CD4-positive, CD25-positive, alpha-beta regulatory T cell (primary cell): ENCODE measurements at regions not wholly inside any gene's neighbourhood (a gene's known extent, or its start where the extent isn't known, plus 50 kb on each side); places are given as distances from the start of the nearest gene placed in this dataset.

Experiments used
- ATAC-seq, 2 donors: fragments of 150-1000 bp; cut with Tn5 transposase; one replicate each; pipeline ENCODE4 v1.10.0; 2021; ENCODE audit warnings: low read depth in 2 of 2, moderate number of reproducible peaks in 2 of 2, moderate library complexity in 1 of 2
- DNase-seq, 3 donors: peaks; one replicate each; pipeline versions ENCODE4 v3.0.0 to v3.0.0-alpha.2; 2012 to 2022; ENCODE audit warnings: mixed read lengths in 1 of 3
- H3K27ac ChIP-seq: one replicate; pipeline ENCODE4 v1.7.0; 2013; ENCODE audit warnings: mild to moderate bottlenecking, low read length; ENCODE audit not compliant: insufficient read depth, poor library complexity, severe bottlenecking
- H3K27me3 ChIP-seq: one replicate; pipeline ENCODE4 v1.7.0; 2013; ENCODE audit warnings: low read length; ENCODE audit not compliant: control insufficient read depth, insufficient read depth
- H3K36me3 ChIP-seq: one replicate; pipeline ENCODE4 v1.7.0; 2013; ENCODE audit warnings: mild to moderate bottlenecking, low read length, moderate library complexity; ENCODE audit not compliant: control insufficient read depth, insufficient read depth
- H3K4me1 ChIP-seq: 2 replicates; pipeline ENCODE4 v1.7.0; 2013; ENCODE audit warnings: mild to moderate bottlenecking, low read length; ENCODE audit not compliant: insufficient read depth, control insufficient read depth, poor library complexity, severe bottlenecking
- H3K4me3 ChIP-seq: one replicate; pipeline ENCODE4 v1.7.0; 2013; ENCODE audit warnings: low read depth, mild to moderate bottlenecking, low read length, moderate library complexity
- H3K9me3 ChIP-seq, 2 experiments: 1 replicate in 1 of 2; 2 replicates in 1 of 2; pipeline ENCODE4 v1.7.0; 2013; ENCODE audit warnings: low read length in 2 of 2, mild to moderate bottlenecking in 1 of 2, moderate library complexity in 1 of 2; ENCODE audit not compliant: control insufficient read depth in 2 of 2
- H3K27ac Mint-ChIP-seq, 3 donors: one replicate each; pipeline ENCODE4 v1.8.0; 2020 to 2022; ENCODE audit warnings: mild to moderate bottlenecking in 3 of 3, mixed read lengths in 3 of 3, moderate library complexity in 2 of 3
- H3K27me3 Mint-ChIP-seq: one replicate; pipeline ENCODE4 v1.8.0; 2022; ENCODE audit warnings: mild to moderate bottlenecking, mixed read lengths
- H3K36me3 Mint-ChIP-seq: one replicate; pipeline ENCODE4 v1.8.0; 2020; ENCODE audit warnings: mixed read lengths
- H3K4me1 Mint-ChIP-seq, 4 donors: one replicate each; pipeline ENCODE4 v1.8.0; 2020 to 2022; ENCODE audit warnings: mixed read lengths in 4 of 4, mild to moderate bottlenecking in 1 of 4
- H3K4me3 Mint-ChIP-seq, 4 donors: one replicate each; pipeline ENCODE4 v1.8.0; 2020 to 2022; ENCODE audit warnings: mild to moderate bottlenecking in 4 of 4, mixed read lengths in 4 of 4, moderate library complexity in 3 of 4
- H3K9me3 Mint-ChIP-seq, 7 donors: one replicate each; pipeline ENCODE4 v1.8.0; 2020 to 2022; ENCODE audit warnings: mixed read lengths in 7 of 7, mild to moderate bottlenecking in 3 of 7, moderate library complexity in 2 of 7

- Histone ChIP-seq H3K4me3 (no peak overlapping the region), H3K36me3 (no peaks in the 10 kb centered on the region), H3K27ac (no peak overlapping the region), H3K27me3 (no peaks in the 10 kb centered on the region), H3K9me3 (no peaks in the 10 kb centered on the region), H3K4me1 (no peaks in the 10 kb centered on the region)
- H3K4me3 Mint-ChIP-seq, result no peak overlapping the region
- H3K36me3 Mint-ChIP-seq, result no peaks in the 10 kb centered on the region
- H3K27me3 Mint-ChIP-seq, result no peaks in the 10 kb centered on the region
- H3K4me1 Mint-ChIP-seq, result no peaks in the 10 kb centered on the region
- DNase-seq (no peak), ATAC-seq (no peak)
- peaks cover 0 to 19% (median 2%) of the 10 kb centered on the region in 7 donors for H3K9me3 Mint-ChIP-seq
- H3K27ac Mint-ChIP-seq, result no peak overlapping the region
Observed at GRCh38 chr11:81002374-81002773, 1561.5 kb upstream of the TENM4 start.

GRCh38 chr11:81000735-81001134 is 1559.9 kb upstream of the TENM4 start:
- no peak for DNase-seq
- H3K27me3 Mint-ChIP-seq, result no peaks in the 10 kb centered on the region
- H3K36me3 Mint-ChIP-seq, result no peaks in the 10 kb centered on the region
- no peaks in the 10 kb centered on the region for H3K4me1 Mint-ChIP-seq
- no peaks in the 10 kb centered on the region for H3K36me3 ChIP-seq
- H3K4me3 Mint-ChIP-seq, result no peak overlapping the region
- H3K9me3 ChIP-seq, result no peaks in the 10 kb centered on the region
- no peak for ATAC-seq
- no peak overlapping the region for H3K4me3 ChIP-seq
- H3K27ac Mint-ChIP-seq, result no peak overlapping the region
- no peaks in the 10 kb centered on the region for H3K27me3 ChIP-seq
- H3K4me1 ChIP-seq, result no peaks in the 10 kb centered on the region
- H3K27ac ChIP-seq, result no peak overlapping the region
- peaks cover 0 to 23% (median 7%) of the 10 kb centered on the region in 7 donors for H3K9me3 Mint-ChIP-seq

- Mint-ChIP-seq H3K27me3 (no peaks in the 10 kb centered on the region), H3K36me3 (no peaks in the 10 kb centered on the region), H3K27ac (no peak overlapping the region), H3K4me3 (no peak overlapping the region), H3K9me3 (peaks cover 2 to 23% (median 7%) of the 10 kb centered on the region in 7 donors), H3K4me1 (no peaks in the 10 kb centered on the region)
- no peaks in the 10 kb centered on the region for H3K4me1 ChIP-seq
- ATAC-seq (no peak), DNase-seq (no peak)
- H3K9me3 ChIP-seq, result no peaks in the 10 kb centered on the region
- H3K4me3 ChIP-seq, result no peak overlapping the region
- no peak overlapping the region for H3K27ac ChIP-seq
- H3K36me3 ChIP-seq, result no peaks in the 10 kb centered on the region
- H3K27me3 ChIP-seq, result no peaks in the 10 kb centered on the region
Observed at GRCh38 chr11:81000334-81000733, 1559.5 kb upstream of the TENM4 start.

- Mint-ChIP-seq H3K36me3 (no peaks in the 10 kb centered on the region), H3K27ac (no peak overlapping the region), H3K27me3 (no peaks in the 10 kb centered on the region), H3K4me1 (no peaks in the 10 kb centered on the region), H3K4me3 (no peak overlapping the region), H3K9me3 (peaks cover 2 to 38% (median 9%) of the 10 kb centered on the region in 7 donors)
- H3K27me3 ChIP-seq, result no peaks in the 10 kb centered on the region
- no peaks in the 10 kb centered on the region for H3K9me3 ChIP-seq
- no peaks in the 10 kb centered on the region for H3K4me1 ChIP-seq
- no peak overlapping the region for H3K4me3 ChIP-seq
- H3K36me3 ChIP-seq, result no peaks in the 10 kb centered on the region
- H3K27ac ChIP-seq, result no peak overlapping the region
- DNase-seq (no peak), ATAC-seq (no peak)
Observed at GRCh38 chr11:80995523-80995922, 1554.7 kb upstream of the TENM4 start.

- ATAC-seq (no peak), DNase-seq (no peak)
- H3K9me3 Mint-ChIP-seq, result peaks cover 2 to 49% (median 7%) of the 10 kb centered on the region in 7 donors
- H3K27me3 Mint-ChIP-seq, result no peaks in the 10 kb centered on the region
- H3K9me3 ChIP-seq, result no peaks in the 10 kb centered on the region
- no peak overlapping the region for H3K4me3 ChIP-seq
- H3K4me3 Mint-ChIP-seq, result no peak overlapping the region
- H3K36me3 ChIP-seq, result no peaks in the 10 kb centered on the region
- no peak overlapping the region for H3K27ac ChIP-seq
- H3K36me3 Mint-ChIP-seq, result no peaks in the 10 kb centered on the region
- no peaks in the 10 kb centered on the region for H3K4me1 Mint-ChIP-seq
- no peaks in the 10 kb centered on the region for H3K27me3 ChIP-seq
- H3K4me1 ChIP-seq, result no peaks in the 10 kb centered on the region
- no peak overlapping the region for H3K27ac Mint-ChIP-seq
Observed at GRCh38 chr11:80993536-80993935, 1552.7 kb upstream of the TENM4 start.

GRCh38 chr11:80990885-80991284 is 1550.1 kb upstream of the TENM4 start:
- Mint-ChIP-seq H3K4me1 (no peaks in the 10 kb centered on the region), H3K9me3 (peaks cover 2 to 45% (median 6%) of the 10 kb centered on the region in 7 donors), H3K36me3 (no peaks in the 10 kb centered on the region), H3K27ac (no peak overlapping the region), H3K4me3 (no peak overlapping the region), H3K27me3 (no peaks in the 10 kb centered on the region)
- peaks cover 0 to 2% of the 10 kb centered on the region in 2 experiments for H3K9me3 ChIP-seq
- no peaks in the 10 kb centered on the region for H3K36me3 ChIP-seq
- H3K4me1 ChIP-seq, result no peaks in the 10 kb centered on the region
- DNase-seq, result no peak
- no peaks in the 10 kb centered on the region for H3K27me3 ChIP-seq
- H3K4me3 ChIP-seq, result no peak overlapping the region
- ATAC-seq, result no peak
- no peak overlapping the region for H3K27ac ChIP-seq

GRCh38 chr11:80987171-80987570 is 1546.3 kb upstream of the TENM4 start:
- Mint-ChIP-seq H3K27me3 (no peaks in the 10 kb centered on the region), H3K9me3 (peaks cover 0 to 48% (median 5%) of the 10 kb centered on the region in 7 donors)

GRCh38 chr11:80986421-80987074 is 1545.7 kb upstream of the TENM4 start:
- H3K27me3 Mint-ChIP-seq, result no peaks in the 10 kb centered on the region
- H3K27me3 ChIP-seq, result no peaks in the 10 kb centered on the region
- DNase-seq (no peak), ATAC-seq (no peak)
- no peak overlapping the region for H3K4me3 Mint-ChIP-seq
- H3K9me3 ChIP-seq, result peaks cover 0 to 2% of the 10 kb centered on the region in 2 experiments
- H3K4me3 ChIP-seq, result no peak overlapping the region
- no peaks in the 10 kb centered on the region for H3K36me3 ChIP-seq
- H3K27ac ChIP-seq, result no peak overlapping the region
- H3K4me1 Mint-ChIP-seq, result no peaks in the 10 kb centered on the region
- no peak overlapping the region for H3K27ac Mint-ChIP-seq
- no peaks in the 10 kb centered on the region for H3K4me1 ChIP-seq
- H3K36me3 Mint-ChIP-seq, result no peaks in the 10 kb centered on the region
- peaks cover 1 to 46% (median 6%) of the 10 kb centered on the region in 7 donors for H3K9me3 Mint-ChIP-seq

More at GRCh38 chr11:80987171-80987570, 1546.3 kb upstream of the TENM4 start:
- H3K36me3 Mint-ChIP-seq, result no peaks in the 10 kb centered on the region
- ATAC-seq, result no peak
- no peak overlapping the region for H3K27ac ChIP-seq
- no peak overlapping the region for H3K4me3 ChIP-seq
- H3K9me3 ChIP-seq, result peaks cover 0 to 2% of the 10 kb centered on the region in 2 experiments
- H3K4me3 Mint-ChIP-seq, result no peak overlapping the region
- no peak for DNase-seq
- no peaks in the 10 kb centered on the region for H3K27me3 ChIP-seq
- H3K36me3 ChIP-seq, result no peaks in the 10 kb centered on the region
- no peaks in the 10 kb centered on the region for H3K4me1 ChIP-seq
- no peak overlapping the region for H3K27ac Mint-ChIP-seq
- no peaks in the 10 kb centered on the region for H3K4me1 Mint-ChIP-seq
